ENCODE measurements at regions not wholly inside any gene's neighbourhood (a gene's known extent, or its start where the extent isn't known, plus 50 kb on each side); places are given as distances from the start of the nearest gene placed in this dataset.

GRCh38 chr14:83271663-83272062 lies 1738.0 kb upstream of the SEL1L start:
- intact Hi-C loops (cut with DNase I): no loop called here
- TF ChIP-seq, protein P1, sequence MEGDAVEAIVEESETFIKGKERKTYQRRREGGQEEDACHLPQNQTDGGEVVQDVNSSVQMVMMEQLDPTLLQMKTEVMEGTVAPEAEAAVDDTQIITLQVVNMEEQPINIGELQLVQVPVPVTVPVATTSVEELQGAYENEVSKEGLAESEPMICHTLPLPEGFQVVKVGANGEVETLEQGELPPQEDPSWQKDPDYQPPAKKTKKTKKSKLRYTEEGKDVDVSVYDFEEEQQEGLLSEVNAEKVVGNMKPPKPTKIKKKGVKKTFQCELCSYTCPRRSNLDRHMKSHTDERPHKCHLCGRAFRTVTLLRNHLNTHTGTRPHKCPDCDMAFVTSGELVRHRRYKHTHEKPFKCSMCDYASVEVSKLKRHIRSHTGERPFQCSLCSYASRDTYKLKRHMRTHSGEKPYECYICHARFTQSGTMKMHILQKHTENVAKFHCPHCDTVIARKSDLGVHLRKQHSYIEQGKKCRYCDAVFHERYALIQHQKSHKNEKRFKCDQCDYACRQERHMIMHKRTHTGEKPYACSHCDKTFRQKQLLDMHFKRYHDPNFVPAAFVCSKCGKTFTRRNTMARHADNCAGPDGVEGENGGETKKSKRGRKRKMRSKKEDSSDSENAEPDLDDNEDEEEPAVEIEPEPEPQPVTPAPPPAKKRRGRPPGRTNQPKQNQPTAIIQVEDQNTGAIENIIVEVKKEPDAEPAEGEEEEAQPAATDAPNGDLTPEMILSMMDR (IDR thresholded peaks at IDR 0.05): no peak
- TF ChIP-seq EP300 (IDR thresholded peaks at IDR 0.05): no peak
- no peak for TF ChIP-seq POLR2AphosphoS5 (IDR thresholded peaks at IDR 0.05)
- no peak for TF ChIP-seq POLR2A (IDR thresholded peaks at IDR 0.05)
- H3K4me1 ChIP-seq: no peaks in the 10 kb centered on the region
- H3K4me3 ChIP-seq: no peak overlapping the region
- H3K27me3 ChIP-seq: no peaks in the 10 kb centered on the region
- WGBS, 2 donors: 60 to 68% methylated on average over 2 of the region's 2 CpGs
- H3K9me3 ChIP-seq: no peaks in the 10 kb centered on the region
- no peak for DNase-seq
- no peaks in the 10 kb centered on the region for H3K36me3 ChIP-seq
- H3K27ac ChIP-seq: no peak overlapping the region

DNA sequence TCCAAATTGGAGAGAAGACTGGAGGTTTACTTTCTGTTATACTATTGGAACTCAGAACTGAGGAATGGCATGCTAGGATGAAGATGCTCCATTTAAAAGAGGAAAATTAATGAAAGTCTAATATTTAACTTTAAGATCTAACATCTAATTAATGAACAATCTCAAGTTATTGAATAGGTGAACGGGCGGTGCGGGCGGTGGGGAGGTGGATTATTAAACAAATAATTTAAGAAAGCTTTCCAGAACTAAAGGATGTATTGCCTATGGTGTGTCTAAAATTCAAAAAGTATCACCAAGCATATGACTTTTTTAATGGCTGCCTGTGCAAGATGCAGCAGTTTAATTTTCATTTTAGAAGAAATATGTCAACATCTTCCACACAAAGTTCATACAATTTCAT lies 1747.1 kb upstream of the SEL1L start:
- WGBS, 2 donors: 92 to 96% methylated on average over 4 of the region's 4 CpGs
- Histone ChIP-seq H3K36me3 (no peaks in the 10 kb centered on the region), H3K4me3 (no peak overlapping the region), H3K27ac (no peak overlapping the region), H3K4me1 (no peaks in the 10 kb centered on the region), H3K9me3 (no peaks in the 10 kb centered on the region), H3K27me3 (no peaks in the 10 kb centered on the region)
- intact Hi-C loops (cut with DNase I): no loop called here
- TF ChIP-seq, protein P1 (IDR thresholded peaks at IDR 0.05): no peak
- TF ChIP-seq POLR2A (IDR thresholded peaks at IDR 0.05) (no peak), EP300 (IDR thresholded peaks at IDR 0.05) (no peak), POLR2AphosphoS5 (IDR thresholded peaks at IDR 0.05) (no peak)
- DNase-seq: no peak

DNA sequence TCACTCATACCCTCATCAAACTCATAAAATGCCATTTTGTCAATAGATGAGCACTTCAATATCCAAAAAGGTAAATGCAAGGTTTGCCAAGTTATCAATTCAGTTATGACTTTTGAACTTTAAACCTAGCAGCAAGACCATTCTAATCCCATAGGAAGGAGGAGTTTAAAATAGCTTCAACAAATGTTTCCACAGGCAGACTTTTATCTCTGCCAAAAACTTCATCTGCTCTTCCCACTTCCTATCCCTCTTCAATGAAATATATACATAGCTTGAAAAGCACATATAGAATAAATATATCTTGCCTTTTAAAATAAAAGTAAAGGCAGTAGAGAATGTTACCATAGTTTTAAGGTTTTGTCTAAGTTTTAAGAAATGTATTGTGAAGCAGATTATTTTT lies 1749.1 kb upstream of the SEL1L start:
- Histone ChIP-seq H3K27me3 (no peaks in the 10 kb centered on the region), H3K4me1 (no peaks in the 10 kb centered on the region), H3K27ac (no peak overlapping the region), H3K36me3 (no peaks in the 10 kb centered on the region), H3K4me3 (no peak overlapping the region), H3K9me3 (no peaks in the 10 kb centered on the region)
- intact Hi-C loops (cut with DNase I): no loop called here
- DNase-seq: no peak
- no peak for TF ChIP-seq POLR2A (IDR thresholded peaks at IDR 0.05)
- no peak for TF ChIP-seq POLR2AphosphoS5 (IDR thresholded peaks at IDR 0.05)
- TF ChIP-seq, protein P1 (IDR thresholded peaks at IDR 0.05): no peak
- TF ChIP-seq EP300 (IDR thresholded peaks at IDR 0.05): no peak

GRCh38 chr14:83287300-83287699 lies 1753.6 kb upstream of the SEL1L start:
- H3K9me3 ChIP-seq: no peaks in the 10 kb centered on the region
- WGBS, 2 donors: 38 to 71% methylated on average over 2 of the region's 2 CpGs

GRCh38 chr14:83289390-83289789 lies 1755.7 kb upstream of the SEL1L start:
- no peak for DNase-seq
- TF ChIP-seq POLR2A (IDR thresholded peaks at IDR 0.05) (no peak), EP300 (IDR thresholded peaks at IDR 0.05) (no peak), POLR2AphosphoS5 (IDR thresholded peaks at IDR 0.05) (no peak)
- TF ChIP-seq, protein P1 (IDR thresholded peaks at IDR 0.05): no peak
- Histone ChIP-seq H3K27ac (no peak overlapping the region), H3K4me1 (no peaks in the 10 kb centered on the region), H3K9me3 (no peaks in the 10 kb centered on the region), H3K4me3 (no peak overlapping the region), H3K27me3 (no peaks in the 10 kb centered on the region), H3K36me3 (no peaks in the 10 kb centered on the region)
- intact Hi-C loops (cut with DNase I): no loop called here
- 54 to 77% methylated on average over 4 of the region's 4 CpGs for WGBS, 2 donors

More at GRCh38 chr14:83287300-83287699, 1753.6 kb upstream of the SEL1L start:
- H3K27ac ChIP-seq: no peak overlapping the region
- TF ChIP-seq, protein P1 (IDR thresholded peaks at IDR 0.05): no peak
- TF ChIP-seq POLR2A (IDR thresholded peaks at IDR 0.05) (no peak), EP300 (IDR thresholded peaks at IDR 0.05) (no peak)
- DNase-seq: no peak
- no peaks in the 10 kb centered on the region for H3K36me3 ChIP-seq
- no peaks in the 10 kb centered on the region for H3K27me3 ChIP-seq
- intact Hi-C loops (cut with DNase I): no loop called here
- no peaks in the 10 kb centered on the region for H3K4me1 ChIP-seq
- no peak overlapping the region for H3K4me3 ChIP-seq

All from sigmoid colon (tissue), 6 donors.